GM21515 (cell line): ENCODE measurements at regions not wholly inside any gene's neighbourhood (a gene's known extent, or its start where the extent isn't known, plus 50 kb on each side); places are given as distances from the start of the nearest gene placed in this dataset.
"Not testable (repeated sequence)": the region's sequence is repeated elsewhere in the genome, so short reads cannot be mapped to it uniquely, and the experiment has no call there.

ENCODE experiments used
- ATAC-seq: cut with Tn5 transposase; IDR thresholded peaks from one replicate; pipeline ENCODE4 v1.9.1; 2021; ENCODE audit not compliant: unreplicated experiment

DNA sequence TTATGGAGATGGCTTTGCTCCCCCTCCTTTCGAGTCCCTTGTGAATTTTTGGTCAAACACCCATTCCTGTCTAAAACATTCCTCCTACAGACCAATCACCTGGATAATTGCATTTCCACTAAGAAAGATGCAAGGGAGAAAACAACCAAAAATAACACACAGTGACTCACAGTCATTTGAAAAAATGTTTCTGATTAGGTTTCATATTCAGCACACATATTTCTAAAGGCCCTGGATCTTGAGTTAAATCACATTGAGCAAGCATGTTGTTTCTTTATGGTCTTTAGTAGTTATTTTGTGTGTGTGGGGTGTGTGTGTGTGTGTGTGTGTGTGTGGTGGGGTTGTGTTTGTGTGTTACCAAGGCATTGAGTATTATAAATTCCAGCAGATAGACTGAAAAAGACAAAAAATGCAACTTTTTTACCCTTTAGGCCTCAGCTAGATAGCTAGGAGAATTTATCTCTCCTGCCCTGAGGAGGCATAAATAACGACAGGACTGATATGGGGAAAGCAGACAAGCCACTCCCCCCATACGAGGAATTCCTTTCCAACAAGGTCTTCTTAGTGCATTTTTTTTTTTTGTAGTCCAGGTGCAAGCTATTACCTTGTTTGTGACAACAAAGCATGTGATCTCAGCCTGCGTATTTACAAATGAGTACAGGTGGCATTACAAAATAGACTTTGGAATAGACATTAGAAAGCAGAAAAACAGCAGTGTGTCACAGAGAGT lies 265.4 kb upstream of the ADGRL3 start:
- ATAC-seq, result no peak

DNA sequence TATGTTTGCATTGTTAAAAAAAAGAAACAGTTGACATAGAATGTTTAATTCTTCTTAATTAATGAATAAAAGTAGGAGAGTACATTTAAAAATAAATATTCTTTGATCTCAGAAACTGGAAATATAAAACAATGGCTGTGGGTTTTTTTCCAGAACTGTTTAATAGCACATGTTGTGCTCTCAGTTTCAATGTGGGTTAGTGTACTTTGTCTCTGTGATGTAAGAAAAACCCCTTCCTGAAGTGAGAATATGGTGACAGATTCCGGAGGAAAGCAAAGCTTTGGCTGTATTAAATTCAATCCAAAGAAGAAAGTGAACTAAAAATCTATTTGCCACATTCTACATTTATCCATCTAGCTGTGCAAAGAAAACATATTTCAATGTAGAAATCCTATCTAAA lies 261.9 kb upstream of the ADGRL3 start:
- no peak for ATAC-seq

DNA sequence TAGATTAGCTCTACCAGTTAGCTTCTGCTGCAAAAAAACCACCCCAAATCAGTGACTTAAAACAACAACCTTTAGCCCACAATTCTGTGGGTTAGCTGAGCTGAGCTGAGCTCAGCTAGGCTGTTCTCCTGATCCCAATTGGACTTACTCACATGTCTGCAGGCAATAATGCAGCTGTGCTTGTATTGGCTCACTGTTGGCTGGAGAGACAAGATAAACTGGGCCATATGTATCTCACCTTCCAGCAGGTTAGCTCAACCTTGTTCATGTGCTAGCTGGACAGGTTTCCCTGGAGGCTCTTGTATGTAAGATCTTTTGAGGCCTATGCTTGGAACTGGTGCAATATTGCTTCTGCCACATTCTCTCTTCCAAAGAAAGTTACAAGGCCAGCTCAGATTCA lies 261.5 kb upstream of the ADGRL3 start:
- no peak for ATAC-seq

DNA sequence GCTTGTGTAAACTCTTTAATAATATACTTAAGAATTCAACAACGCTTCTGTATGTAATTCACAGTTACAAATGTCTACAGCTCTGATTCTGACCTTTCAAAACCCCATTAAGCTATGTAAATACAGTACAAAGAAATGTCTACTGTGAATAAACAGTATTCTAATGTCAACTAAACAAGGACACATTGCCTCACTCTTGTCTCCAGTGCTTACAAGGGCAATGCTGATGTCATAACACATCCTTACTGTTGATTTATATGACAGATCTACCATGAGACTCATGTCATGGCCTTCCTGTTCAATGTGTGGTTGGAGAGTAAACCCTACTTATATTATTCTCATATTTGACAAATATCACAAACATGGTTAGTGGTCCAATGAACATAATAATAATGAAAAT lies 256.1 kb upstream of the ADGRL3 start:
- no peak for ATAC-seq

DNA sequence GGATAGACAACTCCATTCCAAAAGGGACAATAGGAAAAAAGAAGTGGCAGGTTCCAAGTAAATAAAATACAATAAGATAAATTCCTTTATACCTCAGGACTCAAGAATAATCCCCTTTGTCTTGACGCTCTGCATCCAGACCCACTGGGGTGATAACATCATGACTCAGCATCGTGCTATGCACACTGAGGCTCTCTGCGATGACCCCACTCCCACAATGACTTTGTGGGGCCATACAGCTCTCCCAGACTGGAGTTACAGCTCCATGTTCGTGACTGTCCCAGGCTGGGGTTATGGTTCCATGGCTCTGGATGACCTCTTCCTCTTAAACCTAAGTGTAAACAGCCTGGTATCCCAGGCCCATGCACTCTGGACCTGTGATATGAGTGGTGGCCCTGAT lies 254.5 kb upstream of the ADGRL3 start:
- ATAC-seq, result no peak

DNA sequence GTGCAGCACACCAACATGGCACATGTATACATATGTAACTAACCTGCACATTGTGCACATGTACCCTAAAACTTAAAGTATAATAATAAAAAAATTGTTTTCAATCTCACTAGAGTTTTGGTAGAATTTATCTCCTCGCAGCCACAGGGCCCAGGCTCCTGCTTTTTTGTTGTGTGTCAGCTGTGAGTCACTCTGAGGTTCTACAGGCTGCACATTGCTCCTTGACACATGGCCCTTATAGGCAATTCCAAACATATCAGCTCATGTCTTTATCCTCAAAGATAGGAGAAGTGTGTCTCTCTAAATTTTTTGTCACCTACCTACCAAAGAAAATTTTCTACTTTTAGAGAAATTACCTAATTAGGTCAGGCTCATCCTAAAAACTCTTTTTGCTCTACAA lies 252.1 kb upstream of the ADGRL3 start:
- no peak for ATAC-seq

DNA sequence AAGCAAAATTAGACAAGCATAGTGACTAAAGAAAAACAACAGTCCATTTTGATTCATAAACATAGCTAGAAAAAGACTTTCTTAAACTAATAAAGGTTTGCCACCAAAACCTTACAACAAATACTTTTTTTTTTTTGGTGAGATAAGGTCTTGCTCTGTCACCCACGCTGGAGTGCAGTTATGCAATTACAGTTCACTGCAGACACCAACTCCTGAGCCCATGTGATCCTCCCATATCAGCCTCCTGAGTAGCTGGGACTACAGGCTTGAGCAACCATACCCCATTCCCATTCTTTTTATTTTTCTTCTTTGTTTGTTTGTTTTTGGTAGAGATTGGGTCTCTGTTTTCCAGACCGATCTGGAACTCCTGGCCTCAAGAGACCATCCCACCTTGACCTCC lies 247.2 kb upstream of the ADGRL3 start:
- no peak for ATAC-seq

DNA sequence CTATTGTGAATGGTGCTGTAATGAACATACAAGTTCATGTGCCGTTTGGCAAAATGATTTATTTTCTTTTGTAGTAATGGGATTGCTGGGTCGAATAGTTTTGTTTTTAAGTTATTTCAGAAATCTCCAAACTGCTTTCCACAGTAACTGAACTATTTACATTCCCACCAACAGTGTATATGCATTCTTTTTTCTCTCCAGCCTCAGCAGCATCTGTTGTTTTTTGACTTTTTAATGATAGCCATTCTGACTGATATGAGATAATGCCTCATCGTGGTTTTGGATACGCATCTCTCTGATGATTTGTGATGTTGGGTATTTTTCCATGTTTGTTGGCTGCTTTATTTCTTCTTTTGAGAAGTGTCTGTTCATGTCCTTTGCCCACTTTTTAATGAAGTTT lies 246.3 kb upstream of the ADGRL3 start:
- no peak for ATAC-seq

DNA sequence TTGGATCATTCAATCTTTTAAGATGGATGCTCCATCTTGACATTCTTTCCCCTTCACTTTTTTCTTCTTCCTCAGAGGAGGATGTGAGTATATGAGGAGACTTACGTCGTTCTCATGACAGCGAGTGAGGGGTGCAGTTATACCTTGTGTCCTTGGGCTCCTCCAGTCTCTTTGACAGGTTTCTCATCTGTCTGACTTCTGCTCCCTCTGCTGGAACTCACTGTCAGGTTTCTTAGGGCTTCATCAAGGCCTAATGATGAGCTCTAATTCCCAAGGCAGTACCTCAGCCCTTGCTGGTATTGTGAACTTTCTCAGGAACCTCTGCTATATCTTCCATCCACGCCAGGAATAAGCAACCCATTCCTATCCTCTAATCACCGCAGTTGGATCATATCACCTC lies 237.8 kb upstream of the ADGRL3 start:
- ATAC-seq, result no peak

DNA sequence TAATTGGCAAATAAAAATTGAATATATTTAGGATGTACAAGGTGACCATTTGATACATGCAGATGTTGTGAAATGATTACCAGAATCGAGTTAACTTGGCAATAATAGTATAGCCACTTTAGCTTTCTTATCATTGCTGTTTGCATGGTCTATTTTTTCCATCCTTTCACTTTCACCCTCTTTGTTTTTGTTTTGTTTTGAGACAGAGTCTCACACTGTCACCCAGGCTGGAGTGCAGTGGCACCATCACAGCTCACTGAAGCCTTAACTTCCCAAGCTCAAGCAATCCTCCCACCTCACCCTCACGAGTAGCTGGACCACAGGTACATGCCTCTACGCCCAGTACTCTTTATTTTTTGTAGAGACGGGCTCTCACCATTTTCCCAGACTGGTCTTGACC lies 218.6 kb upstream of the ADGRL3 start:
- ATAC-seq, result no peak

DNA sequence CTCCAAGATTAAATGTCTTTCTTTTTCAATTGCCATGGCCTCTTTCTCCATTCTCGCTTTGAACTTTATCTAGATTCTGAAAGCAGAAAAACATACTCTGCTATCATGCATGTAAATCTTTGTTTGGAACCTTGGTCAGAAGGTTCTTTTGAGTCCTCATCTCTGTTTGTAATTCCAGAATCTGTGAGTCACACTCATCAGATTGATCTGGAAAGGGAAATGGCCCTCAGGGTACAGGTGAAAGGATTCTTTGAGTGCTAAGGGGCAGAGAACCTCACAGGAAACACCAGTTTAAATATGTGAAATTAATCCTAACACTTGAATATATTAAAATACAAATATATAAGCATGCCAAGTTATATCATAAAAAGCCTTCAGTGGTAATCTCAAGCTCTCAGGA lies 211.0 kb upstream of the ADGRL3 start:
- ATAC-seq, result no peak

DNA sequence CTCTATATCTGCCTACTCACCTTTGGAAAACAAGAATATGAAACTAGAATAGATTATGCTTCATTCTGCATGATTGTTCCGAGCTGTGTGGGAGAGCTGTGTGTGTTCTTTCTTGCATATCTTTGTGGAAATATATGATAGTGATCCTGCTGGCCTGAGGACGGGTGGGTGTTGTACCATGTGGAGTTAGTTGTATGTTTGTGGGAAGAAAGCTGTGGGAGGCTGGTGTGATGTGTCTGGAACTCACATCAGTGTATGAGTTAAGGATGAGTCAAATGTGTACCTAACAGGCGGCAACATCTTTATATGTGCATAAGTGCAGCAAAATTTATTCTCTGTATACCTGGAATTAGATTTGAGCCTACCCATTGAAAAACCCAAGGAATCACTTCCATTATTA lies 208.1 kb upstream of the ADGRL3 start:
- ATAC-seq, result no peak

DNA sequence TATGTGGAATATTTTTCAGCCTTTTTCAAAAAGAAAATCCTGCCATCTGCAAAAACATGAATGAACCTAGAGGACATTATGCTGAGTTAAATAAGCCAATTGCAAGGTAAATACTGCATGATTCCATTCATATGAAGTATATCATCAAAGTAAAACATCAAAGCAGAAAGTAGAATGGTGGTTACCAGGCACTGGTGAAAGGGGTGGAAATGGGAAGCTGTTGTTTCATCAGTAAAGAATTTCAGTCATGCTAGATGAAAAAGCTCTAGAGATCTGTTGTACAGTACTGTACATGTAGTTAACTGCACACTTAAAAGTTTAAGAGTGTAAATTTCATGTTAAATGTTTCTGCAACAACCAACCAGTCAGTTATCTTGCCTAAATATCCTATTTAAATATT lies 196.8 kb upstream of the ADGRL3 start:
- ATAC-seq, result no peak

DNA sequence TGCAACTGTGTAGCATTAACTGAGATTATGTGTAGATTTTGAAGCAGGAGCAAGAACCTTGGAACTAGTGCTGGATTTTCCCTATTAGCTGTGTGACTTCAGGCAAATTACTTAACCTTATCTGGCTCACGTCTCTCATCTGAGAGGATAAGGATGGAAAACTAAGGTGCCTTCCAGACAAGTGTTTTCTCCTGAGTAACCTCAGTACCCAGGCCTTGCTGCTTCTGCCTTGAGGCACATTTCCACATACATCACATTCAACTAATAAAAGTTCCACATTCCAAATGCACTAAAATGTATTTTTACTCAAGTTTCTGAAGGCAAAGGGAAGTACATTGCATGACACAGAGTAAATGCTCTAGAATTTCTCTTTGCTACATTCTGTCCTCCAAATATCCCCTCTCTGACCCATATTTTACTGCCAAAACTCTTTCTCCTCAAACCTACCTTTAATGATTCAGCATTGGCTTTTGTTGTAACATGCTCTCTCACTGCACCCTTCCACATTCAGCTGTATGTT lies 195.4 kb upstream of the ADGRL3 start:
- no peak for ATAC-seq

DNA sequence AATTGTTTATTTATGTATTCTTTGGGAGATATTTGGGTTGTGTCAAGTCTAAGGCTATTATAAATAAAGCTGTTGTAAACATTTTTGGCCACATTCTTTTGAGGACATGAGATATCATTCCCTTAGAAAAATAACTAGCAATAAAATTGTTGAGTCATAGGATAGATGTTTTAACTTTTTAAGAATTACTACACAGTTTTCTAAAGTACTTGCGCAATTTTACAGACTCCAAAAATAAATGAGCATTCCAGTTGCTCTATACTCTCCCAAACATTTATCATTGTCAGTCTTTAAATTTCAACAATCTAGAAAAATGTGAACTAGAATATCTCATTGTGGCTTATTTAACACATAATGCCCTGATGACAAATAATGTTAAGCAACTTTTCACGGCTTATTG lies 189.1 kb upstream of the ADGRL3 start:
- no peak for ATAC-seq

DNA sequence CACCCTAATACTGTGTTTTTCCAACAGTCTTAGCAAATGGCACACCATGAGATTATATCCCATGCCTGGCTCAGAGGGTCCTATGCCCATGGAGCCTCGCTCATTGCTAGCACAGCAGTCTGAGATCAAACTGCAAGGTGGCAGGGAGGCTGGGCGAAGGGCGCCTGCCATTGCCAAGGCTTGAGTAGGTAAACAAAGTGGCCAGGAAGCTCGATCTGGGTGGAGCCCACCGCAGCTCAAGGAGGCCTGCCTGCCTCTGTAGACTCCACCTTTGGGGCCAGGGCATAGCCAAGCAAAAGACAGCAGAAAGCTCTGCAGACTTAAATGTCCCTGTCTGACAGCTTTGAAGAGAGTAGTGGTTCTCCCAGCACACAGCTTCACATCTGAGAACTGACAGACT lies 188.2 kb upstream of the ADGRL3 start:
- ATAC-seq, result not testable (repeated sequence)

DNA sequence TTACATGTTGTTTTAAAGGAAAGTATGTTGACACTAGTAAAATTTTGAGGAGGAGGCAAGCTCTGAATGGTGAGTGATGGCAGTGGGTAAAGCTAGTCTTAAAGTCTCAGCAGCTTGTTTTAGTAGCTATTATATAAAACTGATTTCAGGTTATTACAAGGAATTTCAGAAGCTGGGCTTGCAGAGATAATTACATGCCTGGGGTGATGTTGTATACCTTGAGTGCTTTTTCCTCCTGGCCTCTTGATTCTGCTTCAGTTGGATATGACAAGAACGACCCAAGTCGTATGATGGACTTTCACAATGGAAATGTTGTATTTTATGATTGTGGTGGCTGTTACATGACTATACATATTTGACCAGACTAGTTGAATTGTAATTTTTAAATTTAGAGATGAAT lies 175.5 kb upstream of the ADGRL3 start:
- no peak for ATAC-seq

DNA sequence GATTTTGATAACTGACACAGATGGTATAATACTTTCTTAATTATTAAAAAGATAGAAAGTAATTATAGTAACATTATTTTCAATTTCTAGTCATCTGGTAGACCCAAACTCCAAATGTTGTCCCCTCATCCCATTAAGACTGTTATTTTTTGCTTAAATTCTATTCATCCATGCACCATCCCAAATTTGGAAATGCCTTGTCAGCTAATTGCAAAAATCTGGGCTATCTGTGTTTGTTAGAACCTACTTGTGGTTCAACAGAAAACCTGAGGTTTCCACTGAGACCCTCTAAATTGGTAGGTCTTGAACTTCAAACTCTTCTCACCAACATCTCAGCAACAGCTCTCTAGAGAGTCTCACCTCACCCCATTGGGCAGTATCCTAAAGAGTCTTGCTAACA lies 172.2 kb upstream of the ADGRL3 start:
- ATAC-seq, result no peak

DNA sequence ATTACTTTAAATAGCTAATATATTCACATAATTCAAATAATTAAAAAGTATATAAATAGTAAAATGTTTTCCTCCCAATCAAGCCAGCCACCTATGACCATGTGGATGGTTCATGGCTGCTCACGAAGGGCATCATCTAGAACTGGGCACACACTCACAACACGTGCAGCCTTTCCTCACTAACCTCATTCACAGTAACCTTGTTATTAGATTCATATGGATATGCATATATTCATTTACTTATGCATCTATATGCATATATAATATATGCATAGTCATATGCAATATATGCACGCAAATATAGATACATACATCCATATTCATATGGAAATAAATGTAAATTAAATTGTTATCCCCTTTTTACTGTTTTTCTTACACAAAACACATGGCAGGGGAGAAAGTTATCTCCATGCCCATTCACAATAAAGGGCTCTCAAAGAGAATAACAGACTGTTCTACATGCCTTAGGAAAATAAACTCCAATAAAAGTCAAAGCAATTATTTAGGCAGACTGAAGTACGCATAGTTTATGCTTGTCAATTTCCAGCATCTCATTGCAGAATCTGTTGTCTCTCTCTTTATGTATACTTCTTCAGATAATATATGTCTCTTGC lies 163.9 kb upstream of the ADGRL3 start:
- no peak for ATAC-seq

DNA sequence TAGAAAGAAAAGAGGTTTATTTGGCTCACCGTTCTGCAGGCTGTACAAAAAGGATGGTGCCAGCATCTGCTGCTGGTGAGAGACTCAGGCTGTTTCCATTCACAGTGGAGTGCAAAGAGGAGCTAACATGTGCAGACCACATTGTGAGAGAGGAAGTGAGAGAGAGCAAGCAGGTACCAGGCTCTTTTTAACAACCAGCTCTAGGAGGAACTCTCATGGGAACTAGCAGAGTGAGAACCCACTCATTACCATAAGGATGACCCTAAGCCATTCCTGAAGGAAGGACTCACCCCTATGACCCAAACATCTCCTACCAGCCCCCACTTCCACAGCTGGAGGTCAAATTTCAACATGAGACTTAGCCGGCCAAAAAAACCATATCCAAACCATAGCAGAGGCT lies 158.6 kb upstream of the ADGRL3 start:
- no peak for ATAC-seq

DNA sequence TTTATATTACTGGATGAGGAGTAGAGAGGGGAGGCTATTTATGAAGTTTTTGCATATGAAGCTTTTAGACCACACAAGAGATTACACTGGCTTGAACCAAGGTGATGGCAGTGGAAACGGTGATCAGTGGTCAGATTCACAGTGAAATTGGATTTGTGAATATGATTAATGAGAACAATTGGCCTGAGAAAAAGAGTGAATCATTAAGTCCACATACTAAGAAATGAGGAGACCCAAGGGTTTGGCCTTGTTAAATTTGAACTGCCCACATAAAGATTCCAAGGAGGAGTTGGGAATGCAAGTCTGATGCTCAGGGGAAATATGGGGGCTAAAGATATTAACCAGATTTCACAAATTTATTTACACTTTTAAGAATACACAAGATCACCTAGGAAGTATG lies 155.3 kb upstream of the ADGRL3 start:
- no peak for ATAC-seq

DNA sequence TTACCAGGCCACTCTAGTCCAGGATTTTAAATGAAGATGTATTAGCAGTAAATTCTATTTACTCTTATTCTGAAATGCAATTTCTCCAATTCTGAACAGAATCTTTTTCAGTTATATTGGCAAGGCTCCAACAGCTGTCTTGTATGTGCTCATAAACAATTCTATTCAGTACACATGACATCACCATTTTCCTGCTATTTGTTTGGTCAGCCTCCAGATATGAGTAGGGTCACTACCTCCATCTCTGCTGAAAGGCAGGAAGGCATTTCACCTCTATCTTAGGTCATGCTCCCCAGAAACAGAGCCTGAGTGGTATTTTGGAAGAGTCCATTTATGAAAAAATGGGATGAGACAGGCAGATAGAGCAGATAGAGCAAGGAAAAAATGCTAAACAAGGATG lies 151.1 kb upstream of the ADGRL3 start:
- ATAC-seq, result no peak

DNA sequence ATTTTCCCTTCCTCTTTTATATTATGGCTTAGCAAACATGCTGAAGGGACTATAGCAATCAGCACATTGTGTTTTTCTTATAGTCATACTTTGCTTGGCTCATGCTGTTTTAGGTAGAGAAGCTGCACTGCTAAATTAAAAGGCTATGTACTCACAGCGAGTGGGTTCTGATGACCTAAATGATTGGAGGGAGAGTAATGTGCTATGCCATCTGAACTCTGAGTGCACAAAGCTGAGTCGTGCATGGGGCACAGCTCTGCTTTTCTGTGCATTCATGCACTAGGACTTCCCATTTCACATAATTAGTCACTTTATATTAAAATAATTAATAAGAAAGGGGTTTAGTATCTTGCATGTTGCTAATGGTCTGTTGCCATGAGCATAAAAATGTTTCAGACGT lies 132.7 kb upstream of the ADGRL3 start:
- ATAC-seq, result no peak
